Suprapubic skin (tissue), 4 donors: ENCODE measurements at regions not wholly inside any gene's neighbourhood (a gene's known extent, or its start where the extent isn't known, plus 50 kb on each side); places are given as distances from the start of the nearest gene placed in this dataset.

Experiments
- DNase-seq, 2 donors: peaks; one replicate each; pipeline ENCODE4 v3.0.0-alpha.2; 2019; ENCODE audit warnings: low spot score in 2 of 2
- H3K27ac ChIP-seq: fragments of 200-600 bp; sonication (generic); one replicate; pipeline ENCODE4 v1.5.1; 2019
- H3K27me3 ChIP-seq: fragments of 200-600 bp; sonication (generic); one replicate; pipeline ENCODE4 v1.5.1; 2019
- H3K36me3 ChIP-seq: fragments of 200-600 bp; sonication (generic); one replicate; pipeline ENCODE4 v1.5.1; 2019
- H3K4me1 ChIP-seq: fragments of 200-600 bp; sonication (generic); one replicate; pipeline ENCODE4 v1.5.1; 2019
- H3K4me3 ChIP-seq: fragments of 200-600 bp; sonication (generic); one replicate; pipeline ENCODE4 v1.5.1; 2019; ENCODE audit warnings: mild to moderate bottlenecking
- H3K9me3 ChIP-seq: fragments of 200-600 bp; sonication (generic); one replicate; pipeline ENCODE4 v1.5.1; 2019
- CTCF ChIP-seq, 2 donors: fragments of 200-600 bp in 1 of 2; fragments of 450-650 bp in 1 of 2; sonication (generic) in 1 of 2; IDR thresholded peaks; one replicate each; pipeline ENCODE4 v1.5.1; 2016 to 2019; ENCODE audit warnings: antibody characterized with exemption in 2 of 2, mild to moderate bottlenecking in 1 of 2, moderate library complexity in 1 of 2
- EP300 ChIP-seq: sonication (generic); formaldehyde crosslinking; IDR thresholded peaks from one replicate; pipeline ENCODE4 v1.6.1; 2017; ENCODE audit warnings: antibody characterized with exemption
- POLR2A ChIP-seq, 2 donors: fragments of 450-650 bp; IDR thresholded peaks; one replicate each; pipeline ENCODE4 v1.6.1; 2017; ENCODE audit warnings: antibody characterized with exemption in 2 of 2, mild to moderate bottlenecking in 2 of 2, moderate library complexity in 2 of 2
- POLR2AphosphoS5 ChIP-seq, 3 donors: sonication (generic); formaldehyde crosslinking; IDR thresholded peaks; one replicate each; pipeline ENCODE4 v1.6.1; 2017; ENCODE audit warnings: antibody characterized with exemption in 3 of 3
- WGBS: methylation state at CpG from one replicate; pipeline ENCODE4 v1.1.5; 2018; 5-methylcytosine and 5-hydroxymethylcytosine counted together

GRCh38 chr11:121800731-121801393 is 315.2 kb downstream of the BLID start:
- no peak overlapping the region for H3K4me3 ChIP-seq
- H3K4me1 ChIP-seq = no peaks in the 10 kb centered on the region
- H3K36me3 ChIP-seq = no peaks in the 10 kb centered on the region
- H3K27me3 ChIP-seq = no peaks in the 10 kb centered on the region
- TF ChIP-seq CTCF (IDR thresholded peaks at IDR 0.05) (no peak), POLR2AphosphoS5 (IDR thresholded peaks at IDR 0.05) (no peak), POLR2A (IDR thresholded peaks at IDR 0.05) (no peak), EP300 (no peak)
- 35% methylated on average over 9 of the region's 10 CpGs for WGBS
- no peak overlapping the region for H3K27ac ChIP-seq
- no peaks in the 10 kb centered on the region for H3K9me3 ChIP-seq
- DNase-seq = no peak

DNA sequence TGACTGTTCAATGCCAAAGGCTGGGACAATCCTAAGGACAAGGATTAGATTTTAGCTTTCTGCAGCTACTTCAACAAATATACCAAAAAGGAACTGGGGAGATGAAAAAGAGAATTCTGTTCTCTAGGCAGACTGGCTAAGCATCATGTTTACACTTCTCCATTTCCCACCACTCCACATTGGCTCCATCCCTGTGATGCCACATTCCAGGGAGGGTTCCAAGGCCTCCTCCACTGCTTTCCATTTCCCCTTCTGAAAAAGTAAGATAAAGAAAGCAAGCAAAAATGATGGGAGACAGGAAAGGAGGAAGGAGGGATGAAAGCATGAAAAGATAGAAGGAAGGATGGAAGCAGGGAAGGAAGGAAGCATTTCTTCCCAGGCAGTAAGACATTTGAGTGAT is 315.8 kb downstream of the BLID start:
- Histone ChIP-seq H3K4me3 (no peak overlapping the region), H3K27ac (no peak overlapping the region), H3K9me3 (no peaks in the 10 kb centered on the region), H3K4me1 (no peaks in the 10 kb centered on the region), H3K36me3 (no peaks in the 10 kb centered on the region), H3K27me3 (no peaks in the 10 kb centered on the region)
- TF ChIP-seq POLR2A (IDR thresholded peaks at IDR 0.05) (no peak), POLR2AphosphoS5 (IDR thresholded peaks at IDR 0.05) (no peak), EP300 (no peak), CTCF (IDR thresholded peaks at IDR 0.05) (no peak)
- no peak for DNase-seq

- H3K4me1 ChIP-seq = no peaks in the 10 kb centered on the region
- 95% methylated on average over 3 of the region's 3 CpGs for WGBS
- no peak for DNase-seq
- no peaks in the 10 kb centered on the region for H3K9me3 ChIP-seq
- no peaks in the 10 kb centered on the region for H3K36me3 ChIP-seq
- H3K4me3 ChIP-seq = no peak overlapping the region
- TF ChIP-seq POLR2AphosphoS5 (IDR thresholded peaks at IDR 0.05) (no peak), POLR2A (IDR thresholded peaks at IDR 0.05) (no peak), CTCF (IDR thresholded peaks at IDR 0.05) (no peak), EP300 (no peak)
- H3K27ac ChIP-seq = no peak overlapping the region
- H3K27me3 ChIP-seq = no peaks in the 10 kb centered on the region
Measured at GRCh38 chr11:121797496-121797895, 318.5 kb downstream of the BLID start.

- TF ChIP-seq POLR2AphosphoS5 (IDR thresholded peaks at IDR 0.05) (no peak), EP300 (no peak), POLR2A (IDR thresholded peaks at IDR 0.05) (no peak), CTCF (IDR thresholded peaks at IDR 0.05) (no peak)
- H3K9me3 ChIP-seq = no peaks in the 10 kb centered on the region
- H3K27me3 ChIP-seq = no peaks in the 10 kb centered on the region
- H3K36me3 ChIP-seq = no peaks in the 10 kb centered on the region
- H3K27ac ChIP-seq = no peak overlapping the region
- 79% methylated on average over 7 of the region's 7 CpGs for WGBS
- no peak for DNase-seq
- H3K4me3 ChIP-seq = no peak overlapping the region
- H3K4me1 ChIP-seq = no peaks in the 10 kb centered on the region
Measured at GRCh38 chr11:121795174-121795573, 320.8 kb downstream of the BLID start.

DNA sequence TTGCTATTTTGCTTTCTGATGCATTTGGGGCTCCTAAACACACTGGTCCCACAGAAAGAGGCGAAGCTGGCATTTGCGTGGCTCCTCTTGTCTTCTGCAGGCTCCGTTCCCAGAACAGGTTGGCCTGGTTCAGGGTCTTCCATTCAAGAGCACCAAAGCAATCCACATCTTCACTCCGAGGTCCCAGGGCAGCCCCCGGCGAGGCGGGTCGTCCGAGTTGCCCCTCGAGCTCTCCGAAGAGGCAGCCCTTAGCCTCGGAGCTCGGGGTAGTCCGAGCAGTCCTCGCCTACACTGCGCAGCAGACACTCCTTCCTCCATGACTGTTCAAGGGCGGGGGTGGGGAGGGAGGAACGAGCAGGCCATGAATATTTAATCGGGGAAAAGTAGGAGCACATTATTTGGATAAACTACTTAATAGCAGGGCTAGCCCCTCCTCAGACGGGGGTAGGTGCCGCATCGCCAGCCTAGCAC is 321.3 kb downstream of the BLID start:
- TF ChIP-seq EP300 (no peak), POLR2AphosphoS5 (IDR thresholded peaks at IDR 0.05) (no peak), CTCF (IDR thresholded peaks at IDR 0.05) (no peak), POLR2A (IDR thresholded peaks at IDR 0.05) (no peak)
- Histone ChIP-seq H3K4me1 (no peaks in the 10 kb centered on the region), H3K27ac (no peak overlapping the region), H3K4me3 (no peak overlapping the region), H3K9me3 (no peaks in the 10 kb centered on the region), H3K27me3 (no peaks in the 10 kb centered on the region), H3K36me3 (no peaks in the 10 kb centered on the region)
- 91% methylated on average over 10 of the region's 22 CpGs for WGBS
- DNase-seq = no peak
